NT2/D1 (cell line): ENCODE measurements at regions not wholly inside any gene's neighbourhood (a gene's known extent, or its start where the extent isn't known, plus 50 kb on each side); places are given as distances from the start of the nearest gene placed in this dataset.

Experiments used
- SUZ12 ChIP-seq: IDR thresholded peaks from 2 replicates; pipeline ENCODE4 v1.6.1; 2011; ENCODE audit not compliant: insufficient read length, insufficient read depth; ENCODE audit errors: extremely low read depth
- YY1 ChIP-seq: IDR thresholded peaks from 2 replicates; pipeline ENCODE4 v1.6.1; 2011; ENCODE audit not compliant: insufficient read length, insufficient read depth

- TF ChIP-seq SUZ12 (no peak), YY1 (no peak)
These were observed 395.2 kb downstream of the RPL10L start for GRCh38 chr14:46256381-46256780.
